Activated naive CD4-positive, alpha-beta T cell treated with anti-CD3 and anti-CD28 coated beads, Interleukin-2, amount 50 U/mL, for 24 hours (primary cell): ENCODE measurements at regions not wholly inside any gene's neighbourhood (a gene's known extent, or its start where the extent isn't known, plus 50 kb on each side); places are given as distances from the start of the nearest gene placed in this dataset.

Experiments used
- H3K27ac Mint-ChIP-seq: one replicate; pipeline ENCODE4 v1.8.0; 2021; ENCODE audit warnings: mild to moderate bottlenecking, mixed read lengths
- H3K27me3 Mint-ChIP-seq: one replicate; pipeline ENCODE4 v1.8.0; 2021; ENCODE audit warnings: mixed read lengths
- H3K36me3 Mint-ChIP-seq: one replicate; pipeline ENCODE4 v1.8.0; 2021; ENCODE audit warnings: mixed read lengths
- H3K4me1 Mint-ChIP-seq: one replicate; pipeline ENCODE4 v1.8.0; 2021; ENCODE audit warnings: mixed read lengths
- H3K4me3 Mint-ChIP-seq: one replicate; pipeline ENCODE4 v1.8.0; 2021; ENCODE audit warnings: mild to moderate bottlenecking, mixed read lengths
- H3K9me3 Mint-ChIP-seq: one replicate; pipeline ENCODE4 v1.8.0; 2021; ENCODE audit warnings: mixed read lengths

- Mint-ChIP-seq H3K4me3 (no peak overlapping the region), H3K27ac (no peak overlapping the region), H3K36me3 (no peaks in the 10 kb centered on the region), H3K9me3 (no peaks in the 10 kb centered on the region), H3K27me3 (peaks cover 4% of the 10 kb centered on the region), H3K4me1 (peaks cover 5% of the 10 kb centered on the region)
Observed at GRCh38 chr16:86039606-86040005, 140.6 kb downstream of the IRF8 start.

DNA sequence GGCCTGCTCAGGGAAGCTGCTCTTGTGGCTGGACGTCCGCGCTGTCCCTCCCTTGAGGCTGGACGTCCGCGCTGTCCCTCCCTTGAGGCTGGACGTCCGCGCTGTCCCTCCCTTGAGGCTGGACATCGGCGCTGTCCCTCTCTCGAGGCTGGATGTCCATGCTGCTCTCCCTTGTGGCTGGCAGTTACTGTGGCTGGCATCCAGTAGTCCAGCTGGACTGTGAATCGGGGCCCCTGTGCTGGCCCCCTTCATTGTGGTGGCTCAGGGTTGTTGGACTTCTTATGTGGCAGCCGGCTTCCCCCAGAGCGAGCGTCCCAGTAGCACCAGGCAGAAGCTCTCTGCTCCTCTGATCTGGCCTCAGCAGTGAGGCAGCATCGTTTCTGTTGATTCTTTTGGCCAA, 141.5 kb downstream of the IRF8 start:
- H3K4me3 Mint-ChIP-seq, result no peak overlapping the region
- peaks cover 14% of the 10 kb centered on the region for H3K4me1 Mint-ChIP-seq
- no peaks in the 10 kb centered on the region for H3K36me3 Mint-ChIP-seq
- no peak overlapping the region for H3K27ac Mint-ChIP-seq
- H3K27me3 Mint-ChIP-seq, result peaks cover 4% of the 10 kb centered on the region
- H3K9me3 Mint-ChIP-seq, result no peaks in the 10 kb centered on the region

GRCh38 chr16:86041215-86041614, 142.3 kb downstream of the IRF8 start:
- peaks cover 4% of the 10 kb centered on the region for H3K27me3 Mint-ChIP-seq
- H3K36me3 Mint-ChIP-seq, result no peaks in the 10 kb centered on the region
- no peaks in the 10 kb centered on the region for H3K9me3 Mint-ChIP-seq
- H3K4me3 Mint-ChIP-seq, result no peak overlapping the region
- H3K4me1 Mint-ChIP-seq, result peaks cover 17% of the 10 kb centered on the region
- H3K27ac Mint-ChIP-seq, result no peak overlapping the region

DNA sequence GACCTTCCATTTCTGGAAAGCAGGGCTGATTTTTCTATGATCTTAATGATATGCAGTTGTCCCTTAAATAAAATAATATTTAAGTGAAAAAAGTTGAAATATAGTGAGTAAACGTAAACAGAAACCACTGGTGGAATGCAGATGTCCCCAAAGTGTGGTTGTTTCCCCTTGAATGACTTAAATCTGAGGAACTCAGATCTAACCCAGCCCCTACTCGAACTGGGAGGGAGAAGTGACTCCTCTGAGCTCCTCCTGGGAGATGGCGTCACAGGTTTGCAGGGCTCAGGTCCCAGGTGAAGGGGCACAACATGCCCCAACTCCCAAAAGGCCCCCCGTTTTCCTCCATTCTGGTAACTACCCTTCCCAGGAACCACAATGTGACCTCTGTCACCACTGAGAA, 142.8 kb downstream of the IRF8 start:
- H3K27ac Mint-ChIP-seq, result no peak overlapping the region
- H3K9me3 Mint-ChIP-seq, result no peaks in the 10 kb centered on the region
- H3K4me3 Mint-ChIP-seq, result no peak overlapping the region
- H3K4me1 Mint-ChIP-seq, result peaks cover 17% of the 10 kb centered on the region
- peaks cover 4% of the 10 kb centered on the region for H3K27me3 Mint-ChIP-seq
- no peaks in the 10 kb centered on the region for H3K36me3 Mint-ChIP-seq

DNA sequence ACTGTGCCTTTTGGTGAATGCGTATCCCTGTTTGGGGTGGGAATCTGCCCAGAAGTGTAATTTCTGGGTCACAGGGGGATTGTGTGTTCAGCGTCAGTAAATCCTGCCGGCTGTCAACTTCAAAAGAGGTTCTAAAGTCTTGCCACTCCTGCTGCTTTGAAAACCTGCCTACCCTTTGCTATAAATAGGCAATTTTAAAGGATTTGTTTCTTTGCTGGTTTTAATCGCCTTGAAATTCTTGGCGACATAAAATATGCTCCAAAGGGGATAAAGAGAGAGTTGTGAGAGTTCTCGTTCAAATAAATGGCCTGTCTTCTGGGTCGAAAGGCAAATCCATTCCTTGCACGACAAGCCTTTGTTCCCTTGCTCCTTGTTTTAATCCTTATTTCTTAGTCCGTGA, 143.4 kb downstream of the IRF8 start:
- no peaks in the 10 kb centered on the region for H3K36me3 Mint-ChIP-seq
- H3K9me3 Mint-ChIP-seq, result no peaks in the 10 kb centered on the region
- no peak overlapping the region for H3K4me3 Mint-ChIP-seq
- peaks cover 17% of the 10 kb centered on the region for H3K4me1 Mint-ChIP-seq
- H3K27me3 Mint-ChIP-seq, result peaks cover 4% of the 10 kb centered on the region
- no peak overlapping the region for H3K27ac Mint-ChIP-seq

DNA sequence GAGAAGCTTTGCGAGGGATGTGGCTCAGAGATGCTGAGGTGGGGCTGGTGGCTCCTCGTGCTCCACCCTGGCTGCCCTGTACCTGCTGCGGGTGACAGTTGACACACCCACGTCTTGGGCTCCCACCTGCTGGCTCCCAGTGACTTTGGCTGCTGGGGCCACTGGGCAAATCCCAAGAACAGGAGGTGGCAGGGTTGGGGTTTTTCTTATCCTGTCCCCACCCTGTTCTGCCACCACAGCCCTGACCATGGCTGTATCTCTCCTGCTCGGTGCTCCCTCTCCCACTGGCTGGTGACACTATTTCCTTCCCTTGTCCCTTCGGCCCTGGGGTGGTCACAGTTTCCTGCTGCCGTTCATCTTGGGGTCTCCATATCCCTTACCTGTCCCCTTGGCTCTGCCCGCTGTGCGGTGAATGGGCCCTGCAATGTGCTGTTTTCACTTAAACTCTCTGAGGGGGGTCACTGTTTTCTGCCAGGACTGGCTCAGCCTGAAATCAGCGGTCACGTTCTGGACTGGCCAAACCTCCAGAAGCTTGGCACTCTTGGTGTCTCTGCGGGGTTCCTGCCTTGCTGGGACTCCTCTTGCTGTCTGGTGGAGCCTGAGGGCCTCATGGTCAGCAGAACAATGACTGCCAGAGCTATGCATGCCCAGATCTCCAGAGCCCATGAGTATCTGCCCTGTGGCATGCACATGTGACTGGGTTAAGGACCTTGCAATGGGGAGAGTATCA, 144.2 kb downstream of the IRF8 start:
- Mint-ChIP-seq H3K4me3 (no peak overlapping the region), H3K36me3 (no peaks in the 10 kb centered on the region), H3K9me3 (no peaks in the 10 kb centered on the region), H3K4me1 (peaks cover 17% of the 10 kb centered on the region), H3K27me3 (peaks cover 5% of the 10 kb centered on the region), H3K27ac (no peak overlapping the region)

GRCh38 chr16:86044241-86044671, 145.3 kb downstream of the IRF8 start:
- H3K27me3 Mint-ChIP-seq, result peaks cover 6% of the 10 kb centered on the region
- no peaks in the 10 kb centered on the region for H3K36me3 Mint-ChIP-seq
- no peak overlapping the region for H3K4me3 Mint-ChIP-seq
- no peaks in the 10 kb centered on the region for H3K9me3 Mint-ChIP-seq
- H3K27ac Mint-ChIP-seq, result no peak overlapping the region
- H3K4me1 Mint-ChIP-seq, result peaks cover 17% of the 10 kb centered on the region

- Mint-ChIP-seq H3K27me3 (peaks cover 6% of the 10 kb centered on the region), H3K4me1 (peaks cover 17% of the 10 kb centered on the region), H3K27ac (no peak overlapping the region), H3K4me3 (no peak overlapping the region), H3K36me3 (no peaks in the 10 kb centered on the region), H3K9me3 (no peaks in the 10 kb centered on the region)
Observed at GRCh38 chr16:86044881-86045590, 146.1 kb downstream of the IRF8 start.

DNA sequence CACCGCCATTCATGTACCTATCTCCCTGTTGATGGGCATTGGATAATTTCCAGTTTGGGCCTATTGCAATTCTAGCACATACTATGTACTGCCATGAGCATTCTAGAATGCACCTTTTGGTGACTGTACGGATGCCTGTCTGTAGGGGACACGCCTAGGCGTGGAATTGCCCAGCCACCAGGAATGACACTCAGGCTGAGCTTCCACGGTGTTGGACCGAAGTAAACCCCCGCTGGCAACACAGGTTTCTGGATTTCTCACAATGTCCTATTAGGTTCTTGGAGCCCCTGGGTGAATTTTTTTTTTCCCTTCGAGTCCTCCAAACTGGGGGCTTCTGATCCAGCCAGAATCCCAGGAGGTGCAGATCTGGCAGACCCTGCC, 146.6 kb downstream of the IRF8 start:
- peaks cover 17% of the 10 kb centered on the region for H3K4me1 Mint-ChIP-seq
- H3K27ac Mint-ChIP-seq, result no peak overlapping the region
- no peaks in the 10 kb centered on the region for H3K9me3 Mint-ChIP-seq
- peaks cover 9% of the 10 kb centered on the region for H3K27me3 Mint-ChIP-seq
- H3K4me3 Mint-ChIP-seq, result no peak overlapping the region
- H3K36me3 Mint-ChIP-seq, result no peaks in the 10 kb centered on the region

DNA sequence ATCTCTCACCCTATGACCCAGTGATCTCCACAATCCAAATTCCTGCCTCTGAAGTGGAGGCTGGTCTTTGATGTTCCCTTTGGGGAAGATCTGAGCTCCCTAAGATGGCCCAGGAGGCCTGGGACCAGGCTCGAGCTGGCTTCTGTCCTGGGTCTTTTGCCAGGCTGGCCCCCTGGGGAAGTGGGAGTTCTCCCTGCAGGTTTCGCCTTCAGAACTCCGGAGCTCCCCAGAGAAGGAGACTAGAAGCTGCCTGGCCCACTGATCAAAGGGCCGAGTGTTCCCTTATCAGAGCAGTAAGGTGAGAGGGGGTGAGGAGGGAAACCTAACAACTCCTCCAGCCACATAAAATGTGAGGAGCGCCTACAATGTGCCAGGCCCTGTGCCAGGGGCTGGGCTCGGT, 147.1 kb downstream of the IRF8 start:
- H3K4me1 Mint-ChIP-seq, result peaks cover 17% of the 10 kb centered on the region
- H3K4me3 Mint-ChIP-seq, result no peak overlapping the region
- peaks cover 10% of the 10 kb centered on the region for H3K27me3 Mint-ChIP-seq
- H3K27ac Mint-ChIP-seq, result no peak overlapping the region
- no peaks in the 10 kb centered on the region for H3K9me3 Mint-ChIP-seq
- H3K36me3 Mint-ChIP-seq, result no peaks in the 10 kb centered on the region

DNA sequence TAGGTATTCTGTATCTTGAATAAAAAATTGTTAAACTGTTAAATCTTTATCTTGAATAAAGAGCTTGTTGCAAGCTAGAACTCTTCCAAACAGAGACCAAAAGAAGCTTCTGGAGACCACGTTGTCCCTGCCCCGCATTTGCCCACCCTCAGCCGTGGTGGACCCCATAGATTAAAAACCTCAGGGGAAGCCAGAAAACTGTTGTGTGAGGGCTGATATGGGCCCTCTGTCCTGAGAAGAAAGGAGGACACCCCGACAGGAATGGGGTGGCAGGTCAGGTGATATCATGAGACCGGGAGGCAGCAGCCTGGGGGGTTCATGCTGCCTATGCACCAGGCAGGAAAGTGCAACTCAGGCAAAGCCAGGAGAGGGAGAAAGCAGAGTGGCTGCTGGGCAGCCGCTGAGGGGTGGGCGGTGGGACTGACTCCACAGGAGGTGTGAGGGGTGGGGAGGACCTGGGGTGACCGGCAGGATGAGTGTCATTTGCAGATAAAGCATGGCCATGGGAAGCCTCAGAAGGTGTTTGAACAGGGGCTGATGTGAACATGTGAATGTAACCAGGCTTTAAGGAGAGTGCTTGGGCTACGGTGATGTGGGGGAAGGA, 147.8 kb downstream of the IRF8 start:
- Mint-ChIP-seq H3K27ac (no peak overlapping the region), H3K27me3 (peaks cover 10% of the 10 kb centered on the region), H3K36me3 (no peaks in the 10 kb centered on the region), H3K9me3 (no peaks in the 10 kb centered on the region), H3K4me3 (no peak overlapping the region), H3K4me1 (peaks cover 17% of the 10 kb centered on the region)

DNA sequence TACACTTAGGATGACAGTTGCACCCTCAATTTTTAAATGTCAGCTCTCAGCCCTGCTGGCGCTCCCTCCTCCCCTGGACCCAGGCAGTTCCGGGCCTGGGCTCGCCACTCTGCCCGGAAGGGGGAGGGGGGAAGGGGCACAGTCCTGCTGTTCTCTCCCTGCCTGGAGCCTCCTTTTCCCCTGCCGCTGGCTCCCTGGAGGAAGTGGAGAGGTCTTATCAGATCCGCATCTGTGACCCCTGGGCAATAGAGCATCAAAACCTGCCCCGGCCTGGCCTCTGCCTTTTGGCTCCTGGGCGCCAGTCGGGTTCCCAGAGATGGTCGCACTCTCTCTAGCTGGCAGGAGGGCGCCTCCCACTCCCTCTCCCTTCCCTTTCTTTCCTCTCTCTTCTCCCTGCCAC, 149.3 kb downstream of the IRF8 start:
- Mint-ChIP-seq H3K36me3 (no peaks in the 10 kb centered on the region), H3K27me3 (peaks cover 8% of the 10 kb centered on the region), H3K4me1 (peaks cover 17% of the 10 kb centered on the region), H3K9me3 (no peaks in the 10 kb centered on the region), H3K27ac (no peak overlapping the region), H3K4me3 (no peak overlapping the region)

DNA sequence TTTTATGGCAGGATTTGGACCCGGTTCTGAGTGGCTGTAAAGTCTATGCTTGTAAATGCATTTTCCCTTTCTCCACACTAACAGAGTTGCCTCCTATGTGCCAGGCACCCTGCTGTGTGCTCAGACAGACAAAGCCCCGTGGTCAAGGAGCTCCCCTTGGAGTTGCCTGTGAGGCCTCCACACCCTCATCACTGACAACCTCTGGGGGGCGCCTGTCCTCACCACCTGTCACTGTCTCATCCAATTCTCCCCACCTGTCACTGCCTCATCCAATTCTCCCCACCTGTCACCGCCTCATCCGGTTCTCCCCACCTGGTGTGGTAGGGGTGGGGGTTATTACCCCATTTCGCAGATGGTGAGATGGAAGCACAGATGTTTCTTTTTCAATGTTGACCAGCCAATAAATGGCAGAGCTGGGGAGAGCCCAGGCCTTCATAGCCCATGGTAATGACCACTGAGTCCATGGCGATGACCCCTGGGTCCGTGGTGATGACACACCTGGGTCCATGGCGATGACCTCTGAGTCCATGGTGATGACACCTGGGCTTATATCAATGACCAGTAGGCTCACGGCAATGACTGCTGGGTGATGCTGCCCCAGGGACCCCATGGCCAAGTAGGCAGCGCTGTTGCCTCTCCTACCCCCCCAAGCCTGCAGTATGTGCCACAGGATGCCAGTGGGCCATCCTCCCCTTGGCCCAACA, 150.1 kb downstream of the IRF8 start:
- Mint-ChIP-seq H3K4me3 (no peak overlapping the region), H3K9me3 (no peaks in the 10 kb centered on the region), H3K27me3 (peaks cover 9% of the 10 kb centered on the region), H3K36me3 (no peaks in the 10 kb centered on the region), H3K27ac (no peak overlapping the region), H3K4me1 (peaks cover 17% of the 10 kb centered on the region)

DNA sequence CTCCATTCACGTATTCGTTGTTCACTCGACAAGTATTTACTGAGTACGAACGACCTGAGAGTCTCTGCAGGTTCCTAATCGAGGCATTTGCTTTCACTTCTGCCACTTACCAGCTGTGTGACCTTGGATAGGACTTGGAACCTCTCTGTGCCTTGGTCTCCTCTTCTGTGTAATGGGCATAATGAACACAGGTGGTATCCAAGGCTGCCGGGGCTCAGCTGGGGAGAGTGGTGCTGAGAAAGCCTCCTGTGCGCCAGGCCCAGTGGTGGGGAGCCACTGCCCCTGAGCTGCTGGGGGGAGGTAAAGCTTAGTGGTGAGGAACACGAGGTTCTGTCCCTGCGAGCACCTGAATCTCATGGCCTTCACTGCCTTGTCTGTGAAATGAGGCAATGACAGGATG, 150.7 kb downstream of the IRF8 start:
- H3K27me3 Mint-ChIP-seq, result peaks cover 9% of the 10 kb centered on the region
- no peak overlapping the region for H3K4me3 Mint-ChIP-seq
- H3K4me1 Mint-ChIP-seq, result peaks cover 11% of the 10 kb centered on the region
- no peak overlapping the region for H3K27ac Mint-ChIP-seq
- H3K36me3 Mint-ChIP-seq, result no peaks in the 10 kb centered on the region
- no peaks in the 10 kb centered on the region for H3K9me3 Mint-ChIP-seq

DNA sequence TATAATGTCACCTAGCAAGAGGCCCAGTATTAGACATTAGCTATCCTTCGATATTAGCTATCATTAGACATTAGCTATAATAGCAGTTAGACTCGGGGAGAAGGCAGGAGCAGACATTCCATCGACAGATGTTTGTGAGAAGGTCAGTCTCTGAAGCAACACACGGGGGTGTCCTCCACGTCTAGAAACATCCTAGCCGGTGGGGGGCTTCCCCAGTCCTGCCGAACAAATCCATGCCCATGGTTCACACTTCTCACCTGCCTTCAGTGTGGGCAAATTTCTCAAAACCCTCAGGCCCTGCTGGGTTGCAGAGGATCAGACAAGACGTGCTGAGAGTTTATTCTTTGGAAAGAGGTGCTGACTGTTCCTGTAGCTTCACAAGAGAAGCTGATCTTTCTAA, 151.1 kb downstream of the IRF8 start:
- H3K4me1 Mint-ChIP-seq, result peaks cover 6% of the 10 kb centered on the region
- no peaks in the 10 kb centered on the region for H3K36me3 Mint-ChIP-seq
- H3K27ac Mint-ChIP-seq, result no peak overlapping the region
- no peaks in the 10 kb centered on the region for H3K9me3 Mint-ChIP-seq
- H3K4me3 Mint-ChIP-seq, result no peak overlapping the region
- H3K27me3 Mint-ChIP-seq, result peaks cover 9% of the 10 kb centered on the region
